Gastrocnemius medialis (tissue), 4 donors: ENCODE measurements at regions not wholly inside any gene's neighbourhood (a gene's known extent, or its start where the extent isn't known, plus 50 kb on each side); places are given as distances from the start of the nearest gene placed in this dataset.

Experiments used
- POLR2A ChIP-seq, 2 donors: fragments of 450-650 bp; IDR thresholded peaks; one replicate each; pipeline ENCODE4 v1.6.1; 2017; ENCODE audit warnings: antibody characterized with exemption in 2 of 2, mild to moderate bottlenecking in 2 of 2, moderate library complexity in 2 of 2
- TF ChIP-seq, protein P1 (sequence below), 5 experiments: fragments of 450-650 bp in 3 of 5; fragments of 200-600 bp in 2 of 5; sonication (generic) in 2 of 5; IDR thresholded peaks in 4 of 5; conservative IDR thresholded peaks in 1 of 5; 1 replicate in 4 of 5; 2 replicates in 1 of 5; pipeline ENCODE4 v1.5.1; 2016 to 2019; ENCODE audit warnings: antibody characterized with exemption in 5 of 5, mild to moderate bottlenecking in 3 of 5, moderate library complexity in 3 of 5

DNA sequence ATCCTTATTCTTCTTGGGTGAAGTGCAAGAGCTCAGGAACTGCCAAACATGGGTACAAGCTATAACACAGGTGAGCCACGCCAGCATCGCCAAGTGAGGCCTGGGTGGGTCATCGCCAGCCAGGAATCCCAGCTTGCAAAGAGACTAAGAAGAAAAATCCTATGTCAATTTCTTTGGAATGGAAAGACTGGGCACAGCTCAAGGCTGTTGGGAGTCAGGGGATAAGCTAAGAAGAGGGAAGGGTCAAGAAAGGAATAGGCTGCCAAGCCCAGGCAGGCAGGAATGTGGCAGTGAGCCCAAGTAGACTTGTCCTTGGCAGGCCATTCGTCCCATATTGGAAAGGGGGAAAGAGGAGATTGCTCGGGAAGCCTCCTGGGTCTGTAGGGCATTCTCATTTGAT is 191.4 kb upstream of the CDH5 start:
- TF ChIP-seq, protein P1, sequence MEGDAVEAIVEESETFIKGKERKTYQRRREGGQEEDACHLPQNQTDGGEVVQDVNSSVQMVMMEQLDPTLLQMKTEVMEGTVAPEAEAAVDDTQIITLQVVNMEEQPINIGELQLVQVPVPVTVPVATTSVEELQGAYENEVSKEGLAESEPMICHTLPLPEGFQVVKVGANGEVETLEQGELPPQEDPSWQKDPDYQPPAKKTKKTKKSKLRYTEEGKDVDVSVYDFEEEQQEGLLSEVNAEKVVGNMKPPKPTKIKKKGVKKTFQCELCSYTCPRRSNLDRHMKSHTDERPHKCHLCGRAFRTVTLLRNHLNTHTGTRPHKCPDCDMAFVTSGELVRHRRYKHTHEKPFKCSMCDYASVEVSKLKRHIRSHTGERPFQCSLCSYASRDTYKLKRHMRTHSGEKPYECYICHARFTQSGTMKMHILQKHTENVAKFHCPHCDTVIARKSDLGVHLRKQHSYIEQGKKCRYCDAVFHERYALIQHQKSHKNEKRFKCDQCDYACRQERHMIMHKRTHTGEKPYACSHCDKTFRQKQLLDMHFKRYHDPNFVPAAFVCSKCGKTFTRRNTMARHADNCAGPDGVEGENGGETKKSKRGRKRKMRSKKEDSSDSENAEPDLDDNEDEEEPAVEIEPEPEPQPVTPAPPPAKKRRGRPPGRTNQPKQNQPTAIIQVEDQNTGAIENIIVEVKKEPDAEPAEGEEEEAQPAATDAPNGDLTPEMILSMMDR (IDR thresholded peaks at IDR 0.05 in 4 of 5, conservative IDR thresholded peaks at IDR 0.05 in 1 of 5) = no peak
- TF ChIP-seq POLR2A (IDR thresholded peaks at IDR 0.05) = no peak
